CD4-positive, alpha-beta T cell treated with Interleukin-4 for 1 hour (primary cell): ENCODE measurements at regions not wholly inside any gene's neighbourhood (a gene's known extent, or its start where the extent isn't known, plus 50 kb on each side); places are given as distances from the start of the nearest gene placed in this dataset.
"Not testable (repeated sequence)": the region's sequence is repeated elsewhere in the genome, so short reads cannot be mapped to it uniquely, and the experiment has no call there.

ENCODE experiments used
- DNase-seq, 2 donors: peaks; one replicate each; pipeline ENCODE4 v3.0.0-alpha.2; 2020 to 2022

DNA sequence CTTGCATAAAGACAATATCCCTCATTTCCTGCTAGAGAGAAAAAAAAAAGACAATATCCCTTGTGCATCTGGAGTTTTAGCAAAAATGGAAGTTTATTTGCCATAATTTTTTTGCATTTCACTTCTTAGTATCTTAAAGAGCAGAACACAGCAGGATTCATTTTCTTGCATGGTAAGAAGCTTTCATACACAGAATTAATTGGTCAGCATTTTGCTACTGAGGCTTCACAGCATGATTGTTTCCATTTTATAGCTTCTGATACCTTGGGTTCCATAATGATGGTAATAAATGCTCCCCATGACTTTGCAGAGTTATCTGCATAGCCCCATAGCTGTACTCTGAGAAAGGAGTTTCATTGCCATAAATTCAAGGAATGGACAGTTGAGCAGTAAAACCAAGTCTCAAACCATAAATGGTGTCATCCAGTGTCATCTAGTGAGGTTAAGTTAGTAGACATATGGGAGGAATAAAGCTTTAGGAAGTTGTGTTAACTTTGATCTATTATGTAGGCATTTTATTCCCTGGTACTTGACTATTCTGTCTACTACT lies 88.8 kb upstream of the PLD5 start:
- no peak for DNase-seq

GRCh38 chr1:242610209-242610608 lies 85.7 kb upstream of the PLD5 start:
- DNase-seq, result no peak

GRCh38 chr1:242605521-242605920 lies 81.0 kb upstream of the PLD5 start:
- no peak for DNase-seq

DNA sequence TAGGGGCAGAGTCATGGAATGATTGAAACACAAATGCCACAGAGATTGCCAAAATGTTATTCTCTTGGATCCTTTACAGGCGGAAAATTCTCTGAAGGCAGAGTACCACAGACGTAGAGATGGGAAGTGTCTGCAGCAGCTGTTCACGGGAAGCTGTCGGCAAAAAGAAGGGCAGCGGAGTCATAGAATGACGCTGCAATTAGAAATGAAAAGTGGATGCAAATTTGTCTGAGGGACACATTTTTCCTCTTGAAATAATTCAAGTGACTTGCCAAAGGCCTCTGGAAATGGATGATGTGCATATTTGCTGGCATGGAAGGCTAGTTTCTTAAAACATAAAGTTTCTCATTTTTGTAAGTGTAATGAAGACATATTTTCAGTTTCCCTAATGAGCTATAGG lies 77.5 kb upstream of the PLD5 start:
- DNase-seq, result no peak

- DNase-seq, result not testable (repeated sequence)
Measured at GRCh38 chr1:242593756-242594155, 69.3 kb upstream of the PLD5 start.

- no peak for DNase-seq
Measured at GRCh38 chr1:242586360-242586680, 61.8 kb upstream of the PLD5 start.

- no peak for DNase-seq
Measured at GRCh38 chr1:242585616-242586359, 61.3 kb upstream of the PLD5 start.

GRCh38 chr1:242582669-242583068 lies 58.2 kb upstream of the PLD5 start:
- DNase-seq, result no peak

DNA sequence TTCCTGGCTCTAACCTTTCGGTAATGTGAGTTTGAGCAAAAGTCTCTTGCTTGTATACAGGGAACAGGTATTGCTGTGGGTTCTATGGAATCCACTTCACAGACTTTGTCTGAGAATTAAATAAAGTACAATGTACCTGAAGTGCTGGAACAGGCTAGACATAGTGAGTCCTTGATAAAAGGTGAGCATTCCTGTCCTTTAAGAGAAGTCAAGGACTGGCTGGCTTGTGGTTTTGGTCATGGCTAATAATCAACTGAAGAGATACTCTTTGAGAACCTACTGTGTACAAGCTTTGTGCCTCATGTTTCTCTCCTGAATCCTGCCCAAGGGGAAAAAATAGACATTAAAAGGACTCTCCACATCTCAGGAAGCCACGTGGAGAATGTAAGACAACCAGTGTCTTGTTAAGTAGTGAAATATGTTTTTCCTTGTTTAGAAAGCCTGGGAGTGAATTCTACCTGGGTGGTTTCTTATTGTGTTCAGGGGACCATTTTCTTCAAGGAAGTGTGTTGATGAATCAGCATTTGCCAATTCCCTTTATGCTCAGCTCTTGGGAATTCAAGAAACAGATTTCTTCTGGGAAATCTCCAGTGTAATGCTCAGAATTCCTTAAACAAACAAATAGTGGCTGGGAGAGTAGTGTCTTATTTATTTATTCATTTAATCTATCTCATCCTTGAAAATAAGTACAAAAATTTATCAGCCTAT lies 55.2 kb upstream of the PLD5 start:
- DNase-seq, result no peak
